ENCODE measurements at regions not wholly inside any gene's neighbourhood (a gene's known extent, or its start where the extent isn't known, plus 50 kb on each side); places are given as distances from the start of the nearest gene placed in this dataset.

GRCh38 chr20:48286601-48287000 is 501.3 kb upstream of the SULF2 start:
- no peak overlapping the region for H3K4me3 ChIP-seq (ENCODE audit: low read length)
- H3K9me2 ChIP-seq (replicated peaks; ENCODE audit: control insufficient read depth, low read length) = no peaks in the 10 kb centered on the region
- no peak overlapping the region for H3K4me2 ChIP-seq (ENCODE audit: low read length)
- no peaks in the 10 kb centered on the region for H3K4me1 ChIP-seq (ENCODE audit: control insufficient read depth, low read length)
- H3K27ac ChIP-seq (ENCODE audit: low read depth, low read length) = no peak overlapping the region
- H4K20me1 ChIP-seq (ENCODE audit: control insufficient read depth, insufficient read depth, low read depth, low read length) = no peaks in the 10 kb centered on the region
- H3F3A ChIP-seq (ENCODE audit: control insufficient read depth, insufficient read depth) = no peaks in the 10 kb centered on the region
- no peak for TF ChIP-seq CTCF (IDR thresholded peaks at IDR 0.05; ENCODE audit: low read depth, low read length, poor library complexity, severe bottlenecking)
- H3K9me3 ChIP-seq (ENCODE audit: control insufficient read depth, insufficient read depth, low read length) = no peaks in the 10 kb centered on the region
- H3K79me2 ChIP-seq (ENCODE audit: control insufficient read depth, low read length) = no peaks in the 10 kb centered on the region
- H3K27me3 ChIP-seq (ENCODE audit: control insufficient read depth, low read length) = peaks cover 6% of the 10 kb centered on the region; the same call in 1 of the 2 replicates
- no peaks in the 10 kb centered on the region for H3K36me3 ChIP-seq (ENCODE audit: control insufficient read depth, low read length)

- Histone ChIP-seq H3K4me2 (ENCODE audit: low read length) (no peak overlapping the region), H3K36me3 (ENCODE audit: control insufficient read depth, low read length) (no peaks in the 10 kb centered on the region), H3K27me3 (ENCODE audit: control insufficient read depth, low read length) (peaks cover 6% of the 10 kb centered on the region; the same call in 1 of the 2 replicates), H3K4me3 (ENCODE audit: low read length) (no peak overlapping the region), H3K79me2 (ENCODE audit: control insufficient read depth, low read length) (no peaks in the 10 kb centered on the region), H4K20me1 (ENCODE audit: control insufficient read depth, insufficient read depth, low read depth, low read length) (no peaks in the 10 kb centered on the region), H3F3A (ENCODE audit: control insufficient read depth, insufficient read depth) (no peaks in the 10 kb centered on the region), H3K27ac (ENCODE audit: low read depth, low read length) (no peak overlapping the region), H3K9me3 (ENCODE audit: control insufficient read depth, insufficient read depth, low read length) (no peaks in the 10 kb centered on the region), H3K4me1 (ENCODE audit: control insufficient read depth, low read length) (no peaks in the 10 kb centered on the region), H3K9me2 (replicated peaks; ENCODE audit: control insufficient read depth, low read length) (no peaks in the 10 kb centered on the region)
- TF ChIP-seq CTCF (IDR thresholded peaks at IDR 0.05; ENCODE audit: low read depth, low read length, poor library complexity, severe bottlenecking) = no peak
- no peak for TF ChIP-seq EZH2phosphoT487 (IDR thresholded peaks at IDR 0.05; ENCODE audit: borderline replicate concordance, low read length)
Observed at GRCh38 chr20:48285656-48286055, 500.4 kb upstream of the SULF2 start.

GRCh38 chr20:48284837-48285236 is 499.6 kb upstream of the SULF2 start:
- Histone ChIP-seq H3K79me2 (ENCODE audit: control insufficient read depth, low read length) (no peaks in the 10 kb centered on the region), H4K20me1 (ENCODE audit: control insufficient read depth, insufficient read depth, low read depth, low read length) (no peaks in the 10 kb centered on the region), H3K4me1 (ENCODE audit: control insufficient read depth, low read length) (no peaks in the 10 kb centered on the region), H3K4me2 (ENCODE audit: low read length) (no peak overlapping the region), H3K4me3 (ENCODE audit: low read length) (no peak overlapping the region), H3K9me2 (replicated peaks; ENCODE audit: control insufficient read depth, low read length) (no peaks in the 10 kb centered on the region), H3K36me3 (ENCODE audit: control insufficient read depth, low read length) (no peaks in the 10 kb centered on the region), H3K9me3 (ENCODE audit: control insufficient read depth, insufficient read depth, low read length) (no peaks in the 10 kb centered on the region), H3F3A (ENCODE audit: control insufficient read depth, insufficient read depth) (no peaks in the 10 kb centered on the region), H3K27ac (ENCODE audit: low read depth, low read length) (no peak overlapping the region), H3K27me3 (ENCODE audit: control insufficient read depth, low read length) (peaks cover 6% of the 10 kb centered on the region; the same call in 1 of the 2 replicates)
- TF ChIP-seq CTCF (IDR thresholded peaks at IDR 0.05; ENCODE audit: low read depth, low read length, poor library complexity, severe bottlenecking) (no peak), EZH2phosphoT487 (IDR thresholded peaks at IDR 0.05; ENCODE audit: borderline replicate concordance, low read length) (no peak)

GRCh38 chr20:48284315-48284714 is 499.0 kb upstream of the SULF2 start:
- Histone ChIP-seq H3K4me3 (ENCODE audit: low read length) (no peak overlapping the region), H3K79me2 (ENCODE audit: control insufficient read depth, low read length) (no peaks in the 10 kb centered on the region), H3K9me2 (replicated peaks; ENCODE audit: control insufficient read depth, low read length) (no peaks in the 10 kb centered on the region), H3F3A (ENCODE audit: control insufficient read depth, insufficient read depth) (no peaks in the 10 kb centered on the region), H3K4me1 (ENCODE audit: control insufficient read depth, low read length) (no peaks in the 10 kb centered on the region), H3K27ac (ENCODE audit: low read depth, low read length) (no peak overlapping the region), H3K36me3 (ENCODE audit: control insufficient read depth, low read length) (no peaks in the 10 kb centered on the region), H3K9me3 (ENCODE audit: control insufficient read depth, insufficient read depth, low read length) (no peaks in the 10 kb centered on the region), H4K20me1 (ENCODE audit: control insufficient read depth, insufficient read depth, low read depth, low read length) (no peaks in the 10 kb centered on the region), H3K4me2 (ENCODE audit: low read length) (no peak overlapping the region), H3K27me3 (ENCODE audit: control insufficient read depth, low read length) (peaks cover 5% of the 10 kb centered on the region; the same call in 1 of the 2 replicates)
- TF ChIP-seq EZH2phosphoT487 (IDR thresholded peaks at IDR 0.05; ENCODE audit: borderline replicate concordance, low read length) (no peak), CTCF (IDR thresholded peaks at IDR 0.05; ENCODE audit: low read depth, low read length, poor library complexity, severe bottlenecking) (no peak)
